ENCODE measurements at regions not wholly inside any gene's neighbourhood (a gene's known extent, or its start where the extent isn't known, plus 50 kb on each side); places are given as distances from the start of the nearest gene placed in this dataset.

DNA sequence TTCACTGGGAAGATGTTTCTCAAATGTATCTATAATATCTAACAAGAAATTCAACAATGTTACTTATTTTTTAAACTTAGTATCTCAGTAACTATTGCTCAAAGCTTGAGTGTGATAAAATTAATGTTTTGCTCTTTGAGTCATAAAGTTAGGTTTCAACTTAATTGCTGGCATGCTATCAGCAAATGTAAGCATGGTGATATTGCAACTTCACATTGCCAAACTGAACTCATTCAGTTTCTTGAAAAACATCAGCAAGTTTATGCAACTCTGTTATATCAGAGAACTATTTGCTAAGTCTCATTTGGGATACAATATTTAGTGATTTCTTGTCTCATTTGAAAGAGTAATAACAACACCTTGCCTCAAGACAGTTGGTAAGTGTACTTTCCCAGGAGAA is 91.2 kb upstream of the KLF3 start:
- TF ChIP-seq, protein P1, sequence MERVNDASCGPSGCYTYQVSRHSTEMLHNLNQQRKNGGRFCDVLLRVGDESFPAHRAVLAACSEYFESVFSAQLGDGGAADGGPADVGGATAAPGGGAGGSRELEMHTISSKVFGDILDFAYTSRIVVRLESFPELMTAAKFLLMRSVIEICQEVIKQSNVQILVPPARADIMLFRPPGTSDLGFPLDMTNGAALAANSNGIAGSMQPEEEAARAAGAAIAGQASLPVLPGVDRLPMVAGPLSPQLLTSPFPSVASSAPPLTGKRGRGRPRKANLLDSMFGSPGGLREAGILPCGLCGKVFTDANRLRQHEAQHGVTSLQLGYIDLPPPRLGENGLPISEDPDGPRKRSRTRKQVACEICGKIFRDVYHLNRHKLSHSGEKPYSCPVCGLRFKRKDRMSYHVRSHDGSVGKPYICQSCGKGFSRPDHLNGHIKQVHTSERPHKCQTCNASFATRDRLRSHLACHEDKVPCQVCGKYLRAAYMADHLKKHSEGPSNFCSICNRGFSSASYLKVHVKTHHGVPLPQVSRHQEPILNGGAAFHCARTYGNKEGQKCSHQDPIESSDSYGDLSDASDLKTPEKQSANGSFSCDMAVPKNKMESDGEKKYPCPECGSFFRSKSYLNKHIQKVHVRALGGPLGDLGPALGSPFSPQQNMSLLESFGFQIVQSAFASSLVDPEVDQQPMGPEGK (CRISPR knock-in tag; IDR thresholded peaks at IDR 0.05; ENCODE audit: borderline replicate concordance), result no peak
- TF ChIP-seq SP1 (CRISPR knock-in tag; IDR thresholded peaks at IDR 0.05), result no peak
- no peak for TF ChIP-seq MAX (CRISPR knock-in tag; IDR thresholded peaks at IDR 0.05)
- no peak for TF ChIP-seq ZFP36 (IDR thresholded peaks at IDR 0.05; ENCODE audit: low read depth, low read length, partially characterized antibody)
- TF ChIP-seq LEF1 (IDR thresholded peaks at IDR 0.05), result no peak
- no peak for TF ChIP-seq ZNF766 (CRISPR knock-in tag; conservative IDR thresholded peaks at IDR 0.05)
- TF ChIP-seq, protein P2, sequence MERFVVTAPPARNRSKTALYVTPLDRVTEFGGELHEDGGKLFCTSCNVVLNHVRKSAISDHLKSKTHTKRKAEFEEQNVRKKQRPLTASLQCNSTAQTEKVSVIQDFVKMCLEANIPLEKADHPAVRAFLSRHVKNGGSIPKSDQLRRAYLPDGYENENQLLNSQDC (CRISPR knock-in tag; IDR thresholded peaks at IDR 0.05), result no peak
- TF ChIP-seq ZNF707 (CRISPR knock-in tag; conservative IDR thresholded peaks at IDR 0.05), result no peak
- TF ChIP-seq, protein P3, sequence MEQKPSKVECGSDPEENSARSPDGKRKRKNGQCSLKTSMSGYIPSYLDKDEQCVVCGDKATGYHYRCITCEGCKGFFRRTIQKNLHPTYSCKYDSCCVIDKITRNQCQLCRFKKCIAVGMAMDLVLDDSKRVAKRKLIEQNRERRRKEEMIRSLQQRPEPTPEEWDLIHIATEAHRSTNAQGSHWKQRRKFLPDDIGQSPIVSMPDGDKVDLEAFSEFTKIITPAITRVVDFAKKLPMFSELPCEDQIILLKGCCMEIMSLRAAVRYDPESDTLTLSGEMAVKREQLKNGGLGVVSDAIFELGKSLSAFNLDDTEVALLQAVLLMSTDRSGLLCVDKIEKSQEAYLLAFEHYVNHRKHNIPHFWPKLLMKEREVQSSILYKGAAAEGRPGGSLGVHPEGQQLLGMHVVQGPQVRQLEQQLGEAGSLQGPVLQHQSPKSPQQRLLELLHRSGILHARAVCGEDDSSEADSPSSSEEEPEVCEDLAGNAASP (IDR thresholded peaks at IDR 0.05), result no peak
- TF ChIP-seq SIX5 (IDR thresholded peaks at IDR 0.05; ENCODE audit: borderline replicate concordance in 1 of 2, insufficient read depth in 1 of 2, low read depth in 1 of 2, low read length in 2 of 2), result no peak
- TF ChIP-seq GABPA (tag; conservative IDR thresholded peaks at IDR 0.05; ENCODE audit: low read depth), result no peak

Data from K562 (cell line).